ENCODE measurements at regions not wholly inside any gene's neighbourhood (a gene's known extent, or its start where the extent isn't known, plus 50 kb on each side); places are given as distances from the start of the nearest gene placed in this dataset.

GRCh38 chr5:8288897-8289516 is 420.1 kb downstream of the MTRR start:
- 76 to 89% (median 78%) methylated on average over 6 of the region's 6 CpGs for WGBS, 3 donors
- no peak overlapping the region for H3K27ac ChIP-seq (ENCODE audit: low read depth, low read length)

- H3K27ac ChIP-seq (ENCODE audit: low read depth, low read length), result no peak overlapping the region
- 52 to 88% (median 58%) methylated on average over 1 of the region's 1 CpG for WGBS, 3 donors
These were observed 420.8 kb downstream of the MTRR start for GRCh38 chr5:8289779-8290178.

GRCh38 chr5:8290721-8291120 is 421.8 kb downstream of the MTRR start:
- no peak overlapping the region for H3K27ac ChIP-seq (ENCODE audit: low read depth, low read length)
- WGBS, 3 donors, result 73 to 86% (median 83%) methylated on average over 2 of the region's 2 CpGs

GRCh38 chr5:8291641-8292040 is 422.7 kb downstream of the MTRR start:
- no peak overlapping the region for H3K27ac ChIP-seq (ENCODE audit: low read depth, low read length)
- WGBS, 3 donors, result 72 to 81% (median 78%) methylated on average over 2 of the region's 2 CpGs

GRCh38 chr5:8295141-8295540 is 426.2 kb downstream of the MTRR start:
- 60 to 69% (median 62%) methylated on average over 1 of the region's 1 CpG for WGBS, 3 donors
- H3K27ac ChIP-seq (ENCODE audit: low read depth, low read length), result no peak overlapping the region

GRCh38 chr5:8299716-8300115 is 430.8 kb downstream of the MTRR start:
- no peak overlapping the region for H3K27ac ChIP-seq (ENCODE audit: low read depth, low read length)
- WGBS, 3 donors, result 40 to 95% (median 59%) methylated on average over 1 of the region's 1 CpG

GRCh38 chr5:8304341-8304740 is 435.4 kb downstream of the MTRR start:
- H3K27ac ChIP-seq (ENCODE audit: low read depth, low read length), result no peak overlapping the region
- 64 to 85% (median 72%) methylated on average over 2 of the region's 2 CpGs for WGBS, 3 donors

- WGBS, 3 donors, result 78 to 85% (median 83%) methylated on average over 5 of the region's 5 CpGs
- no peak overlapping the region for H3K27ac ChIP-seq (ENCODE audit: low read depth, low read length)
These were observed 437.4 kb downstream of the MTRR start for GRCh38 chr5:8306288-8306896.

GRCh38 chr5:8314965-8315364 is 446.0 kb downstream of the MTRR start:
- 47 to 59% (median 49%) methylated on average over 3 of the region's 3 CpGs for WGBS, 3 donors

GRCh38 chr5:8316608-8317280 is 447.8 kb downstream of the MTRR start:
- no peak overlapping the region for H3K27ac ChIP-seq (ENCODE audit: low read depth, low read length)
- 25 to 35% (median 33%) methylated on average over 6 of the region's 6 CpGs for WGBS, 3 donors

More at GRCh38 chr5:8314965-8315364, 446.0 kb downstream of the MTRR start:
- H3K27ac ChIP-seq (ENCODE audit: low read depth, low read length), result no peak overlapping the region

- 82 to 88% (median 87%) methylated on average over 6 of the region's 6 CpGs for whole genome bisulfite sequencing, 3 donors
- H3K27ac ChIP-seq (ENCODE audit: low read depth, low read length), result no peak overlapping the region
These were observed 448.4 kb downstream of the MTRR start for GRCh38 chr5:8317335-8317734.

GRCh38 chr5:8320244-8320643 is 451.3 kb downstream of the MTRR start:
- no peak overlapping the region for H3K27ac ChIP-seq (ENCODE audit: low read depth, low read length)

GRCh38 chr5:8321272-8321671 is 452.3 kb downstream of the MTRR start:
- H3K27ac ChIP-seq (ENCODE audit: low read depth, low read length), result no peak overlapping the region
- WGBS, 3 donors, result 78 to 86% (median 86%) methylated on average over 1 of the region's 1 CpG

- 66 to 73% (median 69%) methylated on average over 2 of the region's 2 CpGs for WGBS, 3 donors
- no peak overlapping the region for H3K27ac ChIP-seq (ENCODE audit: low read depth, low read length)
These were observed 453.5 kb downstream of the MTRR start for GRCh38 chr5:8322484-8322883.

GRCh38 chr5:8327016-8327415 is 458.1 kb downstream of the MTRR start:
- WGBS, 3 donors, result 54 to 74% (median 66%) methylated on average over 4 of the region's 4 CpGs
- H3K27ac ChIP-seq (ENCODE audit: low read depth, low read length), result no peak overlapping the region

- WGBS, 3 donors, result 70 to 83% (median 74%) methylated on average over 5 of the region's 5 CpGs
- H3K27ac ChIP-seq (ENCODE audit: low read depth, low read length), result no peak overlapping the region
These were observed 460.8 kb downstream of the MTRR start for GRCh38 chr5:8329773-8330172.

GRCh38 chr5:8332666-8333445 is 463.9 kb downstream of the MTRR start:
- H3K27ac ChIP-seq (ENCODE audit: low read depth, low read length), result no peak overlapping the region
- WGBS, 3 donors, result 89 to 94% (median 89%) methylated on average over 11 of the region's 11 CpGs

GRCh38 chr5:8333485-8333884 is 464.5 kb downstream of the MTRR start:
- no peak overlapping the region for H3K27ac ChIP-seq (ENCODE audit: low read depth, low read length)
- 50 to 60% (median 54%) methylated on average over 5 of the region's 5 CpGs for WGBS, 3 donors

GRCh38 chr5:8333977-8334376 is 465.0 kb downstream of the MTRR start:
- no peak overlapping the region for H3K27ac ChIP-seq (ENCODE audit: low read depth, low read length)
- WGBS, 3 donors, result 44 to 48% (median 47%) methylated on average over 1 of the region's 1 CpG
